ENCODE measurements at regions not wholly inside any gene's neighbourhood (a gene's known extent, or its start where the extent isn't known, plus 50 kb on each side); places are given as distances from the start of the nearest gene placed in this dataset.

- peaks cover 12% of the 10 kb centered on the region for H3K27me3 Mint-ChIP-seq (ENCODE audit: insufficient read depth, low read depth, poor library complexity)
- Histone ChIP-seq H3K4me1 (ENCODE audit: insufficient read depth) (no peaks in the 10 kb centered on the region), H3K36me3 (ENCODE audit: insufficient read depth) (0 out of 2 replicates have a peak, but pooled peaks cover 5% of the 10 kb centered on the region), H3K4me2 (no peak overlapping the region), H3K27ac (ENCODE audit: low read depth) (no peak overlapping the region), H3K4me3 (no peak overlapping the region), H4K20me1 (replicated peaks; ENCODE audit: insufficient read depth) (no peaks in the 10 kb centered on the region), H2AFZ (no peak overlapping the region), H3K79me2 (replicated peaks; ENCODE audit: insufficient read depth) (no peaks in the 10 kb centered on the region), H3F3A (replicated peaks; ENCODE audit: low read depth) (no peaks in the 10 kb centered on the region), H3K9me2 (ENCODE audit: insufficient read depth) (no peaks in the 10 kb centered on the region), H3K27me3 (ENCODE audit: insufficient read depth) (no peaks in the 10 kb centered on the region)
- no peak overlapping the region for H3K27ac Mint-ChIP-seq
- no peaks in the 10 kb centered on the region for H3K4me1 Mint-ChIP-seq
- no peak overlapping the region for H3K4me3 Mint-ChIP-seq
- peaks cover 97% of the 10 kb centered on the region for H3K9me3 Mint-ChIP-seq
- no peak for DNase-seq (ENCODE audit: low spot score)
- H3K36me3 Mint-ChIP-seq (ENCODE audit: low read depth) = peaks cover 44% of the 10 kb centered on the region
- TF ChIP-seq NANOG (IDR thresholded peaks at IDR 0.05; ENCODE audit: borderline replicate concordance) (no peak), CTCF (conservative IDR thresholded peaks at IDR 0.05; ENCODE audit: low read depth in 2 of 2) (no peak), EZH2 (IDR thresholded peaks at IDR 0.05; ENCODE audit: low read depth, unreplicated experiment) (no peak), REST (IDR thresholded peaks at IDR 0.05; ENCODE audit: unreplicated experiment) (no peak), ETS1 (IDR thresholded peaks at IDR 0.05) (no peak), ZNF462 (CRISPR knock-in tag; IDR thresholded peaks at IDR 0.05) (no peak), STAT1 (IDR thresholded peaks at IDR 0.05; ENCODE audit: unreplicated experiment) (no peak), ZNF114 (CRISPR knock-in tag; IDR thresholded peaks at IDR 0.05) (no peak), JUNB (IDR thresholded peaks at IDR 0.05; ENCODE audit: unreplicated experiment) (no peak), EZH2phosphoT487 (IDR thresholded peaks at IDR 0.05; ENCODE audit: unreplicated experiment) (no peak), ZNF331 (CRISPR knock-in tag; IDR thresholded peaks at IDR 0.05; ENCODE audit: low read depth) (no peak), POLR2AphosphoS5 (IDR thresholded peaks at IDR 0.05; ENCODE audit: low read depth) (no peak), CREB1 (CRISPR knock-in tag; IDR thresholded peaks at IDR 0.05; ENCODE audit: low read depth) (no peak)
- no peak for ATAC-seq
Observed at GRCh38 chr7:67571026-67571545, 574.5 kb downstream of the TYW1 start.
